Sigmoid colon (tissue), 3 donors: ENCODE measurements at regions not wholly inside any gene's neighbourhood (a gene's known extent, or its start where the extent isn't known, plus 50 kb on each side); places are given as distances from the start of the nearest gene placed in this dataset.

ENCODE experiments used
- CTCF ChIP-seq, 4 experiments: fragments of 450-650 bp in 3 of 4; fragments of 200-600 bp in 1 of 4; IDR thresholded peaks; one replicate each; pipeline ENCODE4 v1.5.1; 2016 to 2019; ENCODE audit warnings: antibody characterized with exemption in 4 of 4, mild to moderate bottlenecking in 3 of 4, moderate library complexity in 2 of 4
- POLR2A ChIP-seq, 2 donors: fragments of 450-650 bp; IDR thresholded peaks; one replicate each; pipeline ENCODE4 v1.6.1; 2016; ENCODE audit warnings: antibody characterized with exemption in 2 of 2, mild to moderate bottlenecking in 2 of 2, moderate library complexity in 2 of 2

- no peak for TF ChIP-seq CTCF (IDR thresholded peaks at IDR 0.05)
- TF ChIP-seq POLR2A (IDR thresholded peaks at IDR 0.05), result no peak
Measured at GRCh38 chr17:79230576-79230975, 156.0 kb downstream of the ENGASE start.
